ENCODE measurements at regions not wholly inside any gene's neighbourhood (a gene's known extent, or its start where the extent isn't known, plus 50 kb on each side); places are given as distances from the start of the nearest gene placed in this dataset.
"Not testable (repeated sequence)": the region's sequence is repeated elsewhere in the genome, so short reads cannot be mapped to it uniquely, and the experiment has no call there.

DNA sequence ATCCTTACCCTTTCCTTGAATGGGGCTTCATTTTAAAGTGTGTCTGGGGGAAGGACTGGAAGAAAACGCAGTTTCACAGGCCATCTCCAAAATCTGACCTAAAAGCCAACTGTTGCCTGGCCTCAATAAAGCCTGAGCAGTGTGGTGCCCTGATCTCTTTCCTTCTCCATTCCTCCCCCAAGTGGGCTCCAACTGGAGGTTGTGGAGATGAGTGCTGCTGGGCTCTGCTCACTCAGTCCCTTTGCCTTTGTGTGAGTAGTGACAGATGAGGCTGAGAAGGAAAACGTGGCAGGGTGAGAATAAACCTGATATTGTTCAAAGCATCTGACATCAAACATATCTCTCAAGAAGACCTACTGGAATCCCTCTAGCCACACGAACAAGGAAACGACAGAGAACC, 181.4 kb upstream of the NBPF9 start:
- not testable (repeated sequence) for TF ChIP-seq CTCF (conservative IDR thresholded peaks at IDR 0.05 in 1 of 2, IDR thresholded peaks at IDR 0.05 in 1 of 2; ENCODE audit: low read depth in 1 of 2, low read length in 2 of 2); EZH2 (IDR thresholded peaks at IDR 0.05; ENCODE audit: low read length, missing control alignments)

Data from fibroblast of lung (primary cell).